NCI-H2171 treated with DMSO at 0.1 percent for 48 hours (cell line): ENCODE measurements at regions not wholly inside any gene's neighbourhood (a gene's known extent, or its start where the extent isn't known, plus 50 kb on each side); places are given as distances from the start of the nearest gene placed in this dataset.
"Not testable (repeated sequence)": the region's sequence is repeated elsewhere in the genome, so short reads cannot be mapped to it uniquely, and the experiment has no call there.

Experiments used
- DNase-seq: peaks from one replicate; lab custom pipeline; 2025; lab: John Stamatoyannopoulos, UW

DNA sequence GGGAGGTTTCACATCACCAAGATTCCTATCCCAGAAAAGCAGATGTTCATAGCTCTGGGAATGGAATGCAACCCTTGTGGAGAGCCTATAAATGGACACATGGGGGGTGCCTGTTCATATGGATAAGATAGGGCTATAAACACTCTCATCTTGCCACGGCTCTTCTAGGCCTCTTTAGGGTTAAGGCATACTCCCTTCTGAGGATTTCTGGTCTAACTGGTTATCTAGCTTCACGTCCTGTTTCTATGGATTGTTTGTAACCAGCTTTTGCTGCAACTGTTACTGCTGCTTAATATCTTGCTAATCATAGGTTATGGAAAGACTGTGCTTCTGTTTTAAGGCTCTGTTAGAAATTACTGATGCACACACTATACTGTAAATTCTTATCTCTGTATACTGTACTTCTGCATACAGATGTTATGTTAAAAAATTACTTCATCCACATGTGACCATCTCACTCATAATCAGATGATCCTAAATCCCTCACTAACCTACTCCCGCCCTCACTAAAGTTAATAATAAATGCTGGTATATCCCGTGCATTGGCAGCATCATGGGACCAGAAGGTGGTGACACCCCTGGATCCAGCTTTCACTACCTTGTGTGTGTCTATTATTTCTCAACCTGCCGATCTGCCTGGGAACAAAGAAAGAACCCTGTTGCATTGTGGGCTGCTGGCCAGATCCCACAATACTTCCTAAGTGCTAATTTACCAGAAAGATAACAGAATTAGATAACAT is 68.7 kb downstream of the PRKAB2 start:
- DNase-seq = not testable (repeated sequence)

DNA sequence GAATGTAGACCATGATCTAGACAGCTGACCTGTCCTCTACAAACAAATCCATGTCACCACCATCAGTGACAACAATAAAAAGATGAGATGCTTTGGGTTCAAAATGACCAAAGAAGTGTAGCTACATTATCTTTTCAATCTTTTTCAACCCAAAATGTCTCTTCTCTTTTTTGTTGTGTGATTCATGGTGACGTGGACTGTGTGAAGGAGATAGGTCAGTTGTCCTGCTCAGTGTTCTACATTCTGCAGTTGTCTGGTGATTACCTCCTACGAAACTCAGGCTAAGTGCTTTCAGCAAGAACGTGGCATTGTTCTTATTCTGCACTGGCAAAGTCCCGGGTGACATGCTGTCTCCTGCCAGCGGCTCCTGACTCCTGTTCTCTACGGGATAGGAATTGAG is 73.1 kb downstream of the PRKAB2 start:
- no peak for DNase-seq

DNA sequence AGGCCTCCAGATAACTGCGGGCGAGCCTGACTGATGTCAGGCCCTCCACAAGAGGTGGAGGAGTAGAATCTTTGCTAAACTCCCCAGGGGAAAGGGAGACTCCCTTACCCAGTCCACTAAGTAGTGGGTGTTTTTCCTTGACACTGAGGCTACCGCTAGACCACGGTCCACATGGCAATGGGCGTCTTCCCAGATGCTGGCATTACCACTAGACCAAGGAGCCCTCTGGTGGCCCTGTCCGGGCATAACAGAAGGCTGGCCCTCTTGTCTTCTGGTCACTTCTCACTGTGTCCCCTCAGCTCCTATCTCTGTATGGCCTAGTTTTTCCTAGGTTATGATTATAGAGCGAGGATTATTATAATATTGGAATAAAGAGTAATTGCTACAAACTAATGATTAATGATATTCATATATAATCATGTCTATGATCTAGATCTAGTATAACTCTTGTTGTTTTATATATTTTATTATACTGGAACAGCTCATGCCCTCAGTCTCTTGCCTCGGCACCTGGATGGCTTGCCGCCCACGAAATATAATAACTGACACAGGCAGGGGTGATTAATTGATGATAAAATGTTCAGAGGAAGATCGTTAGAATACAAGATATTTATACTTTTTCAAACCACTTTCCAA is 73.8 kb downstream of the PRKAB2 start:
- DNase-seq = not testable (repeated sequence)

DNA sequence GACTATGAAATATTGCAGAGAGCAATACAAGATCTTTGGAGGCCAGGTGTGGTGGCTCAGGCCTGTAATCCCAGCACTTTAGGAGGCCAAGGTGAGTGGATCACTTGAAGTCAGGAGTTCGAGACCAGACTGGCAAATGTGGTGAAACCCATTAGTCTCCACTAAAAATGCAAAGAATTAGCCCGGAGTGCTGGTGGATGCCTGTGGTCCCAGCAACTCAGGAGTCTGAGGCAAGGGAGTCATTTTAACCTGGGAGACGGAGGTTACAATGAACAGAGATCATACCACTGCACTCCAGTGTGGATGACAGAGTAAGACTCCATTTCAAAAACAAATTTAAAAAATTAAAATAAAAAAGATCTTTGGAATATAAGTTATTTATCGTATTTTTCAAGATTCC is 76.6 kb downstream of the PRKAB2 start:
- DNase-seq = no peak

DNA sequence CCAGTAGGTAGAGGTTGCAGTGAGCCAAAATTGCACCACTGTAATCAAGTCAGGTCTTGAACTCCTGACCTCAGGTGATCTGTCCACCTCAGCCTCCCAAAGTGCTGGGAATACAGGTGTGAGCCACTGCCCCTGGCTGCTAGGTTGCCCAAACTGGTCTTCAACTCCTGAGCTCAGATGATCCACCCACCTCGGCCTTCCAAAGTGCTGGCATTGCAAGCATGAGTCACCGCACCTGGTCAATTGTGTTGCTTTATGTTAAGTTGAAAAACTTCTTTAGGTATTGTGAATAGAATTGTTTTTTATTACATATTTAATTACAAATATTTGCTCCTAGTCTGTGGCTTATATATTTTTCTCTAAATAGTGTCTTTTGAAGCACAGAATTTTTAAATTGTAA is 80.5 kb downstream of the PRKAB2 start:
- DNase-seq = no peak

DNA sequence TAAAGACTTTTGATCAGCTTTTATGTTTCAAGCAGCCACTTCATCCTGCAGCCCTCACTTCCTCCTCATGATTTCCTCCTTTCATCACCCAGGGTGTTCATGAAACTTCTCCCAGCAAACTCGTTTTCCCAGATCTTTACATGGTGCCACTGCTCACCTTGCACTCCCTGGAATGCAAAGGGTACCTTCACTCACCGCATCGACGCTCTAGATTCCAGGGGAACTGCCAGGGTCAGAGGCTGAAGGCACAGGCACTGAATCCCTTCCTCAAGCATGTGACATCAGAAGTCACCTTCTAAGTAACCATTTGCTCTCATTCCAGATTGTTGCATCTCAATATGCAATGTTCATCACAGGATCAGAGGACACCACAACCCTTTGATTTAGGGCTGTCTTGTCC is 82.8 kb downstream of the PRKAB2 start:
- DNase-seq = no peak

DNA sequence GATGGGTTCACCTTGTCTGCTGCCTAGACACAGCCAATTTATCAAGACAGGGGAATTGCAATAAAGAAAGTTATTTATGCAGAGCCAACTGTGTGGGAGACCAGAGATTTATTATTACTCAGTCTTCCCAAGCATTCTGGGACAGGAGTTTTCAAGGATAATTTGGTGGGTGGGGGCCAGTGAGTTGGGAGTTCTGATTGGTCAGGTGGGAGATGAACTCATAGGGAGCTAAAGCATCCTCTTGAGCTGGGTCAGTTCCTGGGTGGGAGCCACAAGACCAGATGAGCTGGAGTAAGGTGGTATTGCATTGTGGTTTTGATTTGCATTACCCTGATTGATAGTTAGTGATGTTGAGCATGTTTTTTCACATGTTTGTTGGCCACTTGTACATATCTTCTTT is 86.1 kb downstream of the PRKAB2 start:
- DNase-seq = no peak

DNA sequence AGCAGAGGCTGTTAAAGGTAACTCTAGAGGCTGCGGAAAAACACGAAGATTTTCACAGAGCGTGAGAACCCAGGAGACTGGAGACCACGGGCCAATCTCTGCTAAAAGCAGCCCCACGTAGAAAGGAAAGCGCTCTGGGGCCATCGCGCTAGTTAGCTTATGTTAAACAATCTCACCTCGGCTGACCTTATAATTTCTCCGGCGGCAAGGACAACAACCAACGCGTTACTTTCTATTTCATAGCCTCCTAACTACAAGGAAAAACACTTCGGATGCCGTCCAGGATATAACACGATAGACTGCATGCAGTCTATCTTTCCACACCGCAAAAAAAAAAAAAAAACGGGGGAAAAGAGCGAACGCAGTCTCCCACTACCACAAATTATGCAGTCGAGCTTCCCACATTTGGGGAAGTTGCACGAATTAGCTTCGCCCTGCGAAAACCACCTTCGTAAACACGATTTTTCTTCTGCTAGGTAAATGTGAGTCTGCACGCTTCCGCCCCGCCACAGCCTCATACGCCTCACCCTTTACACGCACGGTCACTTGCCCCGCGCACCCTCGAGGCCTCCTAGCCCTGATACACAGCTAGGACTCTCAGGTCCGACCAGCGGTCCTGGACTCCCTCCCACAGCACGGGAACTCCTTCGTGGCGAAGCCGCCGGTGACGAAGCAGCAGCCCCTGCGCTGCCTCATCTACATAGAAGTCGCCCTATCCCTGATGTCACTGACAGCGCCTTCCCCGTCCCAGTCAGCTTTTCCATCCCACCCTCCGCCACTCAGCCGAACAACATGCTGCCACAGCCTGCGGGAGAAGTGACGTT is 87.8 kb downstream of the PRKAB2 start:
- peak; percentile 78 for DNase-seq

DNA sequence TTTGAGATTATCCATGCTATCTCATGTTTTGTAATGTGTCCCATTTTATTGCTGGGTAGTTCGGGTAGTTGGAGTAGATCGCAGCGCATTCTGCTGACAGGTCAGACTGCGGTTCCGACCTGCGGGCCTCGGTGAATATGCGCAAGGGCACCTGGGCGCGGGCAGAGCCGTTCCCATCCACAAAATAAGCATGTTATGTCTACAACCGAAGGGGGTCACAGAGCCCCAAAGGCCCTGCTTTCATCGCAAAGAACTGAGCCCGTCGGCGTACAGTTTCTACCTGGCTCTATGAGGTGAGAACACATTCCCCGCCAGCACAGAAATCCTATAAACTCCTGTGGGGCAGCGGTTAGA is 88.4 kb downstream of the PRKAB2 start:
- no peak for DNase-seq

DNA sequence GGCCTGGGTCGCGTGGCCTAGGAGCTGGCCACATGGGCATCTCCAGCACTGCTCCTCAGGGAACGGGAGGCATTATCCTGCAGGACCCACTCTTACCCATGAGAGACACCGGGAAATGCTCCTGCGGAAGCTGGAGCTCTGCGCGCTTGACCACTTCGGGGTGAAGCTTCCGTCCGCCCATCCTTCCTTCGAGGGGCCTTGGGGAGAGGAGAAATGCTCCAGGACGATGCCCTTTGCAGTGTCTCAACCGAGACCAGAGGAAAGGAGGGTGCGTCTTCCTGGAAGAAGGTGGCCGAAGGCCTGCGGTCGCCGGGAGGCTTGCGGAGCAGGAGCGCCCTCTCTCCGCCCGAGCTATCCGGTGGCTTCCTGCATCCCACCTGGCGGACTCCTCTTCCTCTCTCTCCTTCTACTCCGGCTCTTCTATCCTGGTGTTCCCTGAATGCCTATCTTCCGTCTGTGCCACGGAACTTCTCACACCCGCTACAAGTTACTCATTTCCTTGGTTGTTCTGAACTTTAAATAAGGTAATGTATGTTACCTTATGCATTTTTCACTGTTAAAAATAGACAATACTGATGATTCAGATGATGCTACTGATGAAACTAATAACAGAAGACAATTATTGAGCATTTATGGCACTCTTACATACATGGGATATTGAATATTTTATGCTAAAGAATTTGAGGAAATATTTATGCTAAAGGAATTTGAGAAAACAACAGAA is 91.4 kb downstream of the PRKAB2 start:
- DNase-seq = no peak

DNA sequence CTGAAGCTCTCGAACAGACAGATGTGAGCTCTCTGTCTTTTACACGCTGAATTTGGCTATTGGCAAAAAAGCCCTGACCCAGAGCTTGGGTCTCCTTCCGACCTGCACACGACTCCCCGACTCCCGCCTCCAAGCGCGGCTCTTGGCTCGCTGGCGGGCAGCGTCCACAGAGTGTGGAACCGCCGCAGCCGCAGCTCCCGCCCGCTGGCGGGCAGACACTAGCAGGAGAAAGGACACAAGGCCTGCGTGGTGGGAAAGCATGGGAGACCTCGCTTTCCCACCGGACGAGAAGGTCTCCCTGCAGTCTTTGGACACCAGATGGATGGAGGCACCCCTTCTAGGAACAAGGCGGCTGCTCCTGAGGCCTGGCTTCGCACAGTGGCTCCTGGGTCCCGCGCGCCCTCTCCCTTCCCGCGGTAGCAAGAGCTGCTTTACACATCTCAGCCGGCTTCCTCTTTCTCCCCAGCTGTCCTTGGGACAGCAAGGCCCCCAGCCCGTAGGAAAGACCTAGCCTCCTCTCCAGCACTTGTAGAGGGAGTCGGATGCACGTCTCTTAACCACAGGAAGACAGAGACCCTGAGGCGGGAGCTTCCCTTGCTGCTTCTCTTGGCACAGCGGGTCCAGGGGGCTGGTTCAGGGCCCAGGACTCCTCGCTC is 92.1 kb downstream of the PRKAB2 start:
- no peak for DNase-seq

DNA sequence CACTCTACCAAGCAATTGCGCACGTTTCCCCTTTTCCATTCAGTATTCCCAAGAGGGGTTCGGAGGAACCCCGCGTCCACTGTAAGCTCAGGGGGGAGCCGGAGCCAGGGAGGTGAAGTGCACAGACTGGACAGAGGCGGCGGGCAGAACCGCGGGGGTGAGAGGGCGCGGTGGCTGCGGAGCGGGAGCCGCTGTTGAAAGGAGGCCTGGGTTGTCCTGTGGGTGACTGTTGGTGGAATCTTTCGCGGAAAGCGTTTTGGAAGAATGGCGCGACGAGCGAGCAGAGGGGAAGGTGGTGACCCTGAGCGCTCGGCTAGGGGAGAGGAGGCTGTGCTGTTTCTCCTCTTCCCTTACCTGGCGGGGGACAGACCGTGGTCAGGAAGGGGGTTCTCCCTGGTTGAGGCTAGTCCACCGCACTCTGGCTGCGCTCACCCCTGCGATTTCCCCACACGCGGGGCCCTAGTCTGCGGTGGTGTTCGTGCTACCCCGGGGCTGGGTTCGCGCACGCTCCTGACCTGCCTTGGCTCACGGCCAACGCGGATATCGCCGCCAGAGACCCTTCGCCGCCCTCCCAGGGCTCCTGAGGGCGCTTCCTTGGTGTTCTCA is 92.8 kb downstream of the PRKAB2 start:
- no peak for DNase-seq

DNA sequence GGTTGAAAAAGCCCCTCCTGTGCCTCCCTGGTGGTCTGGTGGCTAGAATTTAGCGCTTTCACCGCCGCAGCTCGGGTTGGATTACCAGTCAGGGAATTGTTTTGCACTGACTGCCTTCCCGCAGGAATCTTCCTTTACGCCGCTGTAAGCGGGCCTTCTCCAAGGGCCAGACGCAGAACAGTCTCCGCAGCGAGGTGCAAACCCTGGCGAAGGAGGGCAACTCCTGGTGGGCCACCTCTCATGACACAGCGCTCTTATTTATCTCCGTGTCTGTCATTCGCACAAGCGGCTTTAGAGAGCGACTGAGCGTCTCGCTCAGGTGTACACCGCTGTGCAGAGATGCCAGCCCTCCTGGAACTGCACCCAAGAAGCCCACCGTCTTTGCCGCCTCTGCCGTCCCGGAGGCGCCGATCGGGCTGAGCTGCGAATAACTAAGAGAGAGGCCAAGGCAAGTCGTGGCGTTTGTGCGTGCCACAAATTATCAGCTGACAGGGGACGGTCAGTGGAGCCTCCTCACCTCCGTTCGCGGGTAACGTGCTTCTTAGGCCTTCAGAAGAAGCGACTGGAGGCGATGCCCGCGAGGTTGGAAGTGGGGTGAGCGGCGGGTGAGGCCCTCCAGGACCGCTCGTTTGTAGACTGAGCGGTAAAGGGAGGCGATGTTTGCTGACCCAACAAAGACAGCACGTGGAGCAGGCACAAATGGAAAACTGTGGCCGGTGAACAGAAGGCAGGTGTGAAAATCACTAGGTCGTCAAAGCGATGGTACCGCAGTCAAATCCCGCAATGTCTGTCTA is 93.5 kb downstream of the PRKAB2 start:
- DNase-seq = no peak

DNA sequence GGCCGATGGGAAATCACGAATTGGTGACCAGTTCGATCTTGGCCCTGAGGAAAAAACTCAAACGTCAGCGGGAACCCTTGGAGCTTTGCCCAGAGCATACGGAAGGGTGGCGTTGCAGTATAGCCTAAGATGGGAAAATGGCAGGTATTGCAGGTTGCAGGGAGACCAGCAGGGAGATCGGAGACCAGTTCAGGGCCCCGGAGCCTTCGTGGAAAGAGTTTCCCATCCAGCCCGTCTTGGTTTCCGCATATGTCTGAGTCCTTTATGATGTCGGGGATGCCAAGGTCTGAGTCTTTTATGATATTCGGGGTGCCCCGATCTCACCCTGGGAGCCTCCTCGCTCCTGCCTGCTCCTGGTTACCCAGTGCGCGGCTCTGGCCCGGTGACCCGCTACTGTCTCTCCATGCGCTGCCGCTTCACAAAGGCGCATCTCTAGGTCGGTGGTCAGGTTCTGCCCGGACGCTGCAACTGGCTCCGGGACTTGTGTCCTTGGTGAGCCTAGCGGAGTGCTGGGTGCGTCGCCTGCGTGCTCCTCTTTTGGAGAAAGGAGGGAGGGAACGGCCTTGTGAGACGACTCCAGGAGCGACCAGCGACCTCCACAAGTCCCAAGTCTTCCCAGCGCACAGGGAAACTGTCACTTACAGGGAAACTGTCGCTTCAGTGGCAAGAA is 94.2 kb downstream of the PRKAB2 start:
- DNase-seq = no peak

DNA sequence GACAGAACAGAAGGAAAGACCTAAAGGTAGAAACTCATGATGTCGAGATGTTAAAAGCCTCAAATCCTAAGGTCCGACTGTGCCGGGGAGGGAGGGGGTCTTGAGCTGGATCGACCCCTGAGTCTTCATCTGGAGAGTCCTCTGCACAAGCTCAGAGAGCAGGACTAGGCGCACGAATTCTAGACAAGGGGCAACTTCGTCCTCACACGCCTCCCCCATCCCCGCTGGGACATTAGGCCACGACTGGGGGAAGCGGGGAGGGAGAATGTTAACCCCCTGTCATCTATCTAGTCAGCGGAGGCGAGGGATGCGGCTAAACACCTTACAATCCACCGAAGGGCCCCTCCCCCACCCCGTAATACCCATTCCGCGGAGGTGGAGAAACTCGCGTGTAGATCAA is 94.7 kb downstream of the PRKAB2 start:
- DNase-seq = no peak

DNA sequence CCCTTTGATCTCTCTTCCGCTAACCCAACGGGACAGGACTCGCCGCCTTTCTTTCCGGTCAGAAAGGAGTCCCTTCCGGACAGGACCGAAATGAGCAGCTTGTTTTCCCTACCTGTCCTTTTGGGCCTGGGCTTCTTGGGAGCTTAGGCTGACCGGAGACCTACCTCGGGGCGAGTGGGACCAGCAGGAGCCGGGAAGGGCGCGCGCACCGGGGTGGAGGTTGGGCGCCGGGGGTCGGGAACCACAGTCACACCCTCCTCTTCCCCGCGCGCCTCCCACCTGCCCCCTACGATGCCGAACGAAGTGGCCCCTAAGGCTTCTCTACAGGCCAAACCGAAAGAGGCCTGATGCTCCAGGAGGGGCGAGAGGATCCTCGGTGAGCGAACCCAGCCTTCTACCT is 95.2 kb downstream of the PRKAB2 start:
- DNase-seq = no peak

DNA sequence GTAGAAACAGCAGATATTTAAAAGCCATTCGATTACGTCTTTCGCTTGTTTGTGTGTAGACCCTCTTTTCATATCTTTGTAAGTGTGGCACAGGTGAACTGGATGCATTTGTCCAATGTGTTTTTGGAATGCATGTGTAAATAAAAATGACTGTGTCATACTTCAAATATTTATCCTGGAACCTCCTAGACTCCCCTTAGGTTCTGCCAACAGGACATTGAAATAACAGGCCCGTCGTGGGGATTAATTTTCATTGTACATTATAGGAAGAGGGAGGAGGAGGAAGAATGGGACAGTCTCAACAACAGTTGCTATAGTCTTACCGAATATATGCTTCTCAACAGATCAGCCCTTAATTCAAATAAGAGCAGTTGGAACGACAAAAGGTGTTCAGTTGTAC is 95.8 kb downstream of the PRKAB2 start:
- DNase-seq = no peak

DNA sequence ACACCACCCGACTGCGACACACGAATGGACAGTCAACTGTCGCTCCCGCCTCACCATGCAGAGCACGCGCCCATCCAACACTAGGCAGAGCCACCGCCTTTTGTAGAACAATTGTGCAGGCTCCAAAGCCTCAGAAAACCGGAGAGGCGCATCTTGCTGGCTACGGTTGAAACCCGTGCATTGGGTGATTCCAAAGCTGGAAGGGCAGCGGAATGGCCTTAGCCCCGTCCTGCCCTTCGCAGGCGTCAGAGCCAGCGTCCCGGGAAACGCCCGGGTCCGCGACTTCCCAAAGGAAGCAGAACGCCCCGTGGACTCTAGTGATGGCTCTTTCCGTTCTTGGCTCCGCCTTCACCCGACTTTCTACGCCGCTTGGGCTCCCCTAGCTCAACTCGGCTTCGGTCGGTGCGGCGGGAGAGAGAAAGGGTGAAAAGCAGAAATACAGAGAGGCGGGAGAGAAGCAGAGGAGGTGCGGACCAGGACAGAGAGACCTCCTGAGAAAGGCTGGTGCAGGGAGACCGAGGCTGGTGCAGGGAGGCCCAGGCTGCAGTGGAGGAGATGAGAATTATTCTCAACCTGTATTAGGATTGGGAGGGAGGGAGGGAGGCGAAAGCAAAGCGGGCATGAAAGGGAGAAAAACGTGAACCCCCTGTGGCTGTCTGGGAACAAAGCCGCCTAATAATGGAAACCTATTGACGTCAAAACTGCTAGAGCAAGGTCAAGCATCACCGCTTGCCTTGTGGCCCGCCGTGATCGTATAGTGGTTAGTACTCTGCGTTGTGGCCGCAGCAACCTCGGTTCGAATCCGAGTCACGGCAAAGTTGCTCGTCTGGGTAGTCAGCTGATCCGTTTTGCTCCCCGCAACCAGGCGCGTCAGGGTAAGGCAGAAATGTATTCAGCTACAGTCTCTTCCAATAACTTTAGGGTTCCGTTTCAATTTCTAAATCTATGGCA is 99.5 kb downstream of the PRKAB2 start:
- no peak for DNase-seq

DNA sequence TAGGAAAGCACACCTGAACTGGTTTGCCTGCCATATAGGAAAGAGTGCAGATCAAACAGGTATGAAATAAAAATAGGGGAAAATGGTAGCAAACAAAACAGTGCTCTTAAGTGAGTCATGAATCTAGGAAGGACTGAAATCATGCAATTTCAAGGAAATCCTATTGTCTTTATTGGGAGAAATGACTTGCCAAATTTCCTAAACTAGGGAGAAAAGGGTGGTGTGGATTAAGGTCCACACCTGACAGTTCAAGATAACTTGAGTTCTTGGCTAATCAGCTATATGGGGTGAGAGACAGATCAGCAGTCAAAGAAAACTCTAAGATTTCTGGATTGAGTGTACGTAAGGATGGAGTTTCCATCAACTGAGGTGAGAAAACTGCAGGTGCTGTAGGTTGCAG is 101.1 kb downstream of the PRKAB2 start:
- no peak for DNase-seq
